ENCODE measurements at regions not wholly inside any gene's neighbourhood (a gene's known extent, or its start where the extent isn't known, plus 50 kb on each side); places are given as distances from the start of the nearest gene placed in this dataset.
"Not testable (repeated sequence)": the region's sequence is repeated elsewhere in the genome, so short reads cannot be mapped to it uniquely, and the experiment has no call there.

DNA sequence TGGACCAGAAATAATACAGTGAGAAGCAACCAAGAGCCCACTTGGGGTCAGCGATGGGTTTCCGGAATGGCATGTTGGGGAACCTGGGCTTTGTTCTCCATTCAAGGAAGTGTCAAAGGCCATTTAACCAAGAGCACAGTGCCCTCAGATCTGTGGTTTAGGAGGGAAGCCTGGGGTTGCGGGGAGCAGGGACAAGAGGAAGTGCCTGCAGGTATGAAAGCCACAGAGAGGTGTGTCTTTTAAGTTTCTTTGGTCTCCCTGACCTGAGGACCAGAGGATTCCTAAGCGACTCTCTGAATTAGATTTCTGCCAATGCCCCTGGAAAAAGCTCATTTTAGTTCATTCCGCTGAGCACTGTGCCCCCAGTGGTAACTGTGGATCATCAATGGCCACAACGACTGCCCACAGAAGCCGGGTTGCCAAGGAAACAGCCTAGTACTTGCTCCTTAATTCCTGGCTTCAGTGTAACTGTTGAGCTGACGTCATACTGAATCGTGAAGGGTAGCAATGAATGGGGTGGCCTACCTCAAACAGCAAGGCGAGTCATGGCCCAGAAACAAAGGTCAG lies 107.3 kb upstream of the SPIN1 start:
- no peak for DNase-seq

DNA sequence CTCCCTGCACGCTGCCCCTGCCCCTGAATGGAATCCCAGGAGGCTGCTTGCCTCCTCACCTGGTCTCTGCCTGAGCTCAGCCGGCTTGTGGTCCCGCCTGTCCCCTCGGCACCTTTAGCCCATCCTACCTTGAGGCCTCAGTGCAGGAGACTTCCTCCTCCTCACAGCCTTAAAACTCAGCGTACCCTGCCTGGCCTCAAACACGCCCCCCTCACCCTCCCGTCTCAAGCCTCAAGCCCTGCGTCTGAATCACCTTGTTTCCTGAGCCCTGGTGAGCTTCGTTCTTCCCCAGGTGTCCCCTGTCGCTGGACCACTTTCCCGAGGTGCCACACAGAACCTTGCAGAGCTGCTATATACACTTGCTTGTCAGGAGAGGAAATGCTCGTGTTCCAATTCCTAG lies 110.2 kb upstream of the SPIN1 start:
- DNase-seq = no peak

DNA sequence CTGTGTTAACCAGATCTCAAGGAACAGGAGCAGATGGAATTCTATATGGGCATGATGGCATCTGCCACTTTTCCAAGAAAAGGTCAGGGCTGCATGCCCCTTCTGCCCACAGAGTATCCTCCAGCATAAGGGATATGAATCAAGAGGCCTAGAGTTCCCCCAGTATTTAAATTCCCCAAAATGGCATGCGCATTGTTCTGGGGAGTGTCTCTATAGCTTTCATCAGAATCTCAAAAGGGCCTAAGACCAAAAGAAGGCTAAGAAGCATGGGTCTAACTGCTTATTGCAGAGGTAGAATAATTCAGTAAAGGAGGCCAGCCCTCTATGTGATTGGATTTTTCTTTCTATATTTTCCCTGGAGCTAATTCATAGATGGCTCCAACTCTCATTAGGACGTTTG lies 114.2 kb upstream of the SPIN1 start:
- DNase-seq = no peak

DNA sequence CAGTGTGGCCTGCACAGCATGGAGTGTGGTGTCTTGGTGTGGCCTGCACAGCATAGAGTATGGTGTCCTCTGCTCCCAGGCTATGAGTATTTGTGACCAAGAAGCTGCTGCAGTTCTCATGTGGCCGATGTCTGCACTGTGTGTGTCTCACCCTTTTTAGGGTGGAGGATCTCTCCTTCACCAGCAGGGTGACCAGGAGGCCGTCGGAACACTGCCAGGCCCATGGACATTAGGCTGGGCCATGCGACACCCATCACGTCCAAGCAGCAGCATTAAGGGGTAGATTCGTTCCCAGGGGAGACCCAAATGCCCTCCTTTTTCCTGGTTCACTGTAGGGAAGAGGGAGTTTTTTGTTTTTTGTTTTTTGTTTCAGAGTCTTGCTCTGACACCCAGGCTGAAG lies 115.3 kb upstream of the SPIN1 start:
- DNase-seq = no peak

DNA sequence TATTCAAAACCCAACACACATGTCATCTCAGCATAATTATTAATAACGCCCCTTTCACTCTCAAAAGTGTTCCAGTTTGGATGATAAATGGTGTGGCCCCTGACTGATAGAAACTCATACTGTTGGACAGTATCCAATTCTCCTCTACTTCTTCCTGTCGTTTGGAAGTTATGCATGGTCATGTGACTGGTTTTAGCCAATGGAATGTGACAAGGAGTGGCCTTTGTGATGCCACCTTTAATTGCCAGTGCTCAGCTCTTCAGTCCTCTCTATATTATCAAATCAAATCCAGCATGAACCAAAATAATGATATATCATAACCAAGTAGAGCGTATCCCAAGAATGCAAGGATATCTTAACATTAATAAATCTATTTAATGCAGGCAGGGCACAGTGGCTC lies 117.8 kb upstream of the SPIN1 start:
- no peak for DNase-seq

DNA sequence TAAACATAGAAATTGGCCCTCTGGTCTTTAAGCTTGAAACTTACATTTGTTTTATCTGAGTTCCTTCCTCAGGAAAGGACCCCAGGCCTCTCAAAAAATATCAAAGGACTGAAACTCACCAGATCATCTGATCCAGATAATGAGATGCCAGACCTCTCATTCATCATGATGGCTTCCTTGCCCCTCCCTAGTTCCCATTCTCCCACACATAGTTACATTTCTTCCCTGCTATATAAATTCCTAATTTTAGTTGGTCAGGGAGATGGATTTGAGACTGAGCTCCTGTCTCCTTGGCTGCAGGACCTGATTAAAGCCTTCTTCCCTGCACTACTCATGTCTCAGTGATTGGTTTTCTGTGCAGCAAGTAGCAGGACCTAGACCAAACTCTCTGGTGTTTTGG lies 119.4 kb upstream of the SPIN1 start:
- DNase-seq = no peak

DNA sequence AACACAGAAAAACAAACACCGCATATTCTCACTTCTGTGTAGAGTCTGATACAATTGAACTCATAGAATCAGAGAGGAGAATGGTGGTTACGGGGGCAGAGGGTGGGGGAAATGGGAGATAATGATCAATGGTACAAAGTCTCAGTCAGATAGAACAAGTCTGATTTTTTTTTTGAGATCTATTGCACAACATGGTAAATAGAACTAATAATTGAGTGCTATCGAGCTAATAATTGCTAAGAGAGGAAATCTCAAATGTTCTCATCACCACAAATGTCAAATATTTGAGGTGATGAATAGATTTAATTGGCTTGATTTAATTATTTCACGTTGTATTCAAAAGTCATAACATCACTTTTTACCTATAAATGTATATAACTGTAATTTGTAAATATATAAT lies 121.0 kb upstream of the SPIN1 start:
- no peak for DNase-seq

DNA sequence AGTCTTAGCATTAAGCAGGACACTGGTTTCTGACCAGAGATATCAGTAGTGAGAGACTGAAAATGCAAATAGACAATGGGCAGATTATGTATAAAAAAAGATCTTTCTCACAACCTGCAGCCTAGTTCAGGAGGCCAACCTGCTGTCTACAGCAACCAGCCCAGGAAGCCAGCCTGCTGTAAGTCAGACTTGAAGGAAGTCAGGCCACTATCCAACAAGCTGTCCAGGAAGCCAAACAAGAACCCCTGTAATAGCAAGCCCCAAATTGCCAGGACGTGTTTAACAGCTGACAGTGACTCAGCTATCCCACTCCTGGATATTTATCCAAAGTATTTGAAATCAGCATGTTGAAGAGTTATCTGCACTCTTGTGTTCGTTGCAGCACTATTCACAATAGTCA lies 121.8 kb upstream of the SPIN1 start:
- no peak for DNase-seq

DNA sequence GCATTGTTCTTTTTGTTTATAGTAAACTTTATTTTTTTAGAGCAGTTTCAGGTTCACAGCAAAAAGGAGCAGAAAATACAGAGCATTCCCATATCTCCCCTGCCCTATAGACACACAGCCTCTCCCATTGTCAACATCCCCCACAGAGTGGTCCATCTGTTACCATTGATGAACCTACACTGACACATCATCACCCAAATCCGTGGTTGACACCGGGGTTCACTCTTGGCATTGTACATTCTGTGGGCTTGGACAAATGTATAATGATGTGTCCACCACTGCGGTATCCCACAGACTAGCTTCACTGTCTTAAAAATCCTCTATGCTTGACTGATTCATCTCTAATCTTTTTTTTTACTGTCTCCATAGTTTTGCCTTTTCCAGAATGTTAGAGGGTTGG lies 120.7 kb upstream of the SPATA31C2 start:
- DNase-seq = no peak

DNA sequence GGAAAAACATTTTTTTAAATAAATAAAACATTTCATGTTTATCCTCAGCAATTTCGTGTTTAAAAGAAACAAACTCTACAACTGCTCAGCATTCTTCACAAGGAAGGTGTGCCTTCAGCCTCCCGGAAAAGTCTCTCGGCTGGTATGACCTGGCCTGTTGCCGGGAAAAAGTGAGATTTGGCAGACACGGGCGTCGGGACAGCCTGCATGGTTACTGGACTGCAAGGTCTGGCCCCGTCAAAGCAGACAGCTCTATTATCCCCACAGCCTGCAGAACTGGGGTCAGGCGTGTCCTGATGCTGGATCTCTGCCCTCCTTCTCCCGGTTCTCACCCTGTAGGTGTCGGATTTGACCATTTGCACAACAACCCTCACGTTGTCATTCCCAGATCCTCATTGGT lies 120.3 kb upstream of the SPATA31C2 start:
- no peak for DNase-seq

DNA sequence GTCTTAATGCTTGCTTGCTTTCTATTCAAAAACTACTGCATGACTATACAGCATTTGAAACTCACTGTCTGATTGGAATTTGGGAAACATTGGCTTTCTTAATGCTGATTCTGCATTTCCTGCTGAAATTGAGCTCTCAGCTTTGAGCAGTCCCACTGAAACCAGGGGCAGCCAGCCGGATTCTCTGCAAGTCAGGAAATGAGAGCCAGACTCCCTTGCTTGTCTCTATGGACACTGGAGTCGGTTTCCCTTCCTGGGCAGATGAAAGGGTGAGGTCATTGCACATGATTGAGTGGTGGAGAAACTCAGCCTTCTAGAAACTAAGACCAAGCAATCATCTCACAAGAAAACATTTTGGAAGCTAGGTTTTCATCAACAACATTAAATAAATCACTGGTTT lies 119.7 kb upstream of the SPATA31C2 start:
- no peak for DNase-seq

DNA sequence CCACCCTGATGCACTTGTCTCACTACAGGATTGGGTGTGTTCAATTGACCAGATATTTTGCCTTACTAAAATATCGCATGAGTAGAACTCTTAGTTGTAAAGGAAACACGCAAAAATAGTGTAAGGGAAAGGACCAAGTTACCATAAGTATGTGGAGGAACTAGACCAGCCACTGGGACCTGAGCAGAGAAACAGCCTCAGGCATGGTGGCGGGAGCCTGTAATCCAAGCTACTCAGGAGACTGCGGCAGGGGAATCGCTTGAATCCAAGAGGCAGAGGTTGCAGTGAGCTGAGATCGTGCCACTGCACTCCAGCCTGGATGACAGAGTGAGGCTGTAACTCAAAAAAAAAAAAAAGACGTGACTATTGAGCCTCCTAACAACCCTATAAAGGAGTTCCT lies 117.9 kb upstream of the SPATA31C2 start:
- DNase-seq = no peak

DNA sequence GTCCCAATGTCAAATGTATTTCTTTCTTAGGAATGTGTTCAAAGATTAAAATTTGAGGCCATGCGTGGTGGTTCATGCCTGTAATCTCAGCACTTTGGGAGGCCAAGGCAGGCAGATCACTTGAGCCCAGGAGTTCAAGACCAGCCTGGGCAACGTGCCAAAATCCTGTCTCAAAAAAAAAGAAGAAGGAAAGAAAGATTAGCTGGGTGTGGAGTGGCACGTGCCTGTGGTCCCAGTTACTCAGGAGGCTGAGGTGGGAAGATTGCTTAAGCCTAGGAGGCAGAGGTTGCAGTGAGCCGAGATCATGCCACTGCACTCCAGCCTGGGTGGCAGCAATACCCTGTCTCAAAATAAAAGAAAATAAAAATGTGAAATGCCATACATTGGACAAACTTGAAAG lies 117.5 kb upstream of the SPATA31C2 start:
- DNase-seq = not testable (repeated sequence)

DNA sequence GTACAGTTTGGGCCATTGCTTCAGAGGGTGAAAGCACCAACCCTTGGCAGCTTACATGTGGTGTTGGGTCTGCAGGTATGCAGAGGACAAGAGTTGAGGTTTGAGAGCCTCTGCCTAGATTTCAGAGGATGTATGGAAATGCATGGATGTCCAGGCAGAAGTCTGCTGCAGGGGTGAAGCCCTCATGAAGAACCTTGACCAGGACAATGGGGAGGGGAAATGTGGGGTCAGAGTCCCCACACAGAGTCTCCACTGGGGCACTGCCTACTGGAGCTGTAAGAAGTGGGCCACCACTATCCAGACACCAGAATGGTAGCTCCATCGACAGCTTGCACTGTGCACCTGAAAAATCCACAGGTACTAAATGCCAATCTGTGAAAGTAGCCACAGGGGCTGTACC lies 113.6 kb upstream of the SPATA31C2 start:
- DNase-seq = no peak

DNA sequence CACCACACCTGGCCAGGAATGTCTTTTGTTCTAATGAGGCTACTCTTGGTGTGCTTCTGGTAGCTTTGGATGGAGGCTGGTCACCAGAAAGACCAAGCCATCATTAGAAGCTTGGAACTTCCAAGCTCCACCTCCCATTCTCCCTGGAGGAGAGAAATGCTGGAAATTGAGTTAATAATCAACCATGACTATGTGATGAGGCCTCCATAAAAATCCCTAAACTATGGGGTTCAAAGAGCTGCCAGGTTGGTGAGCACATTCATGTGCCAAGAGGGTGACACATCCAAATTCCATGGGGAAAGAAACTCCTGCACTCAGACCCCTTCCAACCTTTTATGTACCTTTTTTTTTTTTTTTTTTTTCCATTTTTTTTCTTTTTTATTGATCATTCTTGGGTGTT lies 105.5 kb upstream of the SPATA31C2 start:
- no peak for DNase-seq

DNA sequence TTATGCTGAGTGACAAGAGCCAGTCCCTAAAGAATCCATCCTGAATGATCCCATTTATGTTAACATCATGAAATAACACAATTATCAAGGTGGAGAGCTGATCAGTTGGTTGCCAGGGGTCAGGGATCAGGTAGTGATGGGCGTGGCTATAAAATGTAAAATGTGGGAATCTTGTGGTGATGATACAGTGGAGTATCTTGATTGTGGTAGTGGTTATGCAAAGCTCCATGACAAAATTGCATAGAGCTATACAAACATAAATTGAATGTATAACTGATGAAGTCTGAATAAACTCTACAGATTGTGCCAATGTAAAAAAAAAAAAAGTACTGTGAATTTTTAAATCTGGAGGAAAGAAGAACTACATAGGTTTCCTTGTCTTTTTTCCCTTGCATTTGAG lies 104.6 kb upstream of the SPATA31C2 start:
- DNase-seq = no peak

DNA sequence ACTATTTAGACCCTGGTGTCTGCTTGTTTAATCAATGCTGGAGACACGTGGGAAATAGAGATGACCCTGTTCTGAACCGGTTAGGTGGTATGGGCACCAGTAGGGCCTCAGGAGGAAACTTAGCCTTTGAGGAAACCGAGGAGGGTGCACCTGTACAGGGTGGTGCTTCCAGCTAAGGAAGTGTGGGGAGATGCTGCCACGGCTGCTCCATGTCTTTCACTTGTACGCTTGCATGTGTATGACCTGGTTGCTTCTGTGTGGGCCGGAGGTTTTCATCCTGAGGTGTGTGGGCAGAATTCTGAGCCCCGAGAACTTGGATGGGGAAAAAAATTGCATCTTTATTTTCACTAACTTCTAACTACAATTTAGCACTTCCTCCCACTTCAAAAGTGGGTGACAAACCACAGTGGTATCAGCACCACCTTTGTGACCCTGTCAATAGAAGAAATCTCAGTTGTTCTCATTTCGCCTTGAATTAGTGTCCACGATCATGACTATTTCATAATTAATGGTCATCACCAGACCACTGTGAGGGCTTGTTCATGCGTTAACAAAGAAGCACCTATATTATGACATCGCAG lies 99.8 kb upstream of the SPATA31C2 start:
- no peak for DNase-seq

DNA sequence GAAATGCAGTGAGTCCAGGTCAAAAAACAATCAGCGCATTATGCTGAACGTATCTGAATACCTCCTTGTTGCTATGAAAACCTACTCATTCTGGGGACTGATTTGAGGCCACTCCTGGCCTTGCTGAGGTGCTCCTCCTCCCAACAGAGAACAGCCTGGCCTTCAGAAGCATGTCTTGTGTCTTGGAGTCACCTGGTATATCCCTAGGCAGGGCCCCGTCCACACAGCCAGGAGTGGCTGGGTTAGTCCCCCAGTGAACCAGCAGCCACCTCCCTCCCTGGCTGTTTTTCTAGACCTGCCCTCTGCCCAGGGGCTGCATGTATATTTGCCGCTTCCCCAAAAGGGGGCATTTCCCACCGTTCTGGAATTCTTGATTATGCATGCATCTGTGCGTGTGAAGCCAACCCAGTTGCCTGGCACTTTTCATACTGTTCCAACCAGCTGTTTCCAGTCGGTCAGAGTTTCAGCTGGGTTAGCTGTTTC lies 99.2 kb upstream of the SPATA31C2 start:
- no peak for DNase-seq

DNA sequence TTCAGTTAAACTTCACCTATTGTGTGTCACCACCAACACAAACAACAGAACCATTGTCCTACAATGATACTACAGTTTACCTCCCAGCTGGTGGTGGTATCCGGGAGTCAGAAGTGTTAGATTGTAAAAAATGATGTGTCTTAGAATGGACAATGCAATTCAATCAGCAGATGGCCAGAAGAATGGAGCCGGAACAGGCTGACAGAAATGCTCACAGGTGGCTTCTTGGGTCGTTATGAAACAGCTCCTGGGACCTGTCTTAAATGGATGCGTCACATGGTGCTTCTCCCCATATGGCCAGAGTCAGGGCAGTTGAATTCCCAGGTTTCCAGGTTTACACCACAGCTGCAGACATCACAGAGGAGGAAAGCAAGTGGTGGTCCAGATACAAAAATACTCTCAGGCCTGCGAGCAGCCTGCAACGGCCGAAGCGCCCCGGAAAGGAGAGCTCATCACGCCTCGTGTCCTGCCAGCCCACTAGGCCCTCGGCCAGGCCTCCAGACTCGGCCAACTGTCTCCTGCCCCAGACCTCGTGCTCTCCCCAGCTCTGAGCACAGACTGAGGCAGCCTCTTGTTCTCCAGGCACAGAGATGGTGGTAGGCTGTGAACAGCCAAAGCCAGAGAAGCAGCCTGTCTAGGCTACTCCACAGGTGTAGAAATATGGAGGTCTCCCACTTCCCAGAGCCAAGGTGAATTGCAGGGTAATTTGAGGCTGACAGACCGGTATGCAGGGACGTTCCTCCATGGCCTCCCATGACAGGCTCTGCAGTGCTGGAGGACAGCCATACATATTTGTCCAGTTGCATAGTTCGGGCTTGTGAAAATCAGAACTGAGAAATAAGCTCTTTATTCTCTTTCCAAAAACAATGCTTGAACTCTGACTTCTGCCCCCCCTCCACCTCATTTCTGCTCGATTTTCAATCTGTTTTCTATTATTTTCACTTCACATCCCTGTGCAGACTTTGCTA lies 98.5 kb upstream of the SPATA31C2 start:
- no peak for DNase-seq

DNA sequence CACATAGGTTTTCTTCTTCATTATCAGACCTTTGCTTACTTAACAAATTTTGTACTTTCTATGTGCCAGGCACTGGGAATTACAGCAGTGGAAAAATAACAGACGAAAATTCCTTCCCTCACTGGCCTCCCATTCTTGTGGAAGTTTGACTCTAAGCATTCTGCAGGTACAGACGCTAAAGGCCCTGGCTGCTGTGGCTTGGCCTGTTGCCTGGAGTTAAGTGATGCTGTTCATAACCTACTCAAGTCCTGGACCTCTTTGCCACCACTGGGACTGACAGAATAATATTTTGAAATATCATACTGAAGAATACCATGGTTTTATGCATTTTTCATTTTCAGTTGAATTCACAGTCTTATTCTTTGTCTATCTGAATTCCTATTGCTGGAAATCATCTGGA lies 97.3 kb upstream of the SPATA31C2 start:
- no peak for DNase-seq

DNA sequence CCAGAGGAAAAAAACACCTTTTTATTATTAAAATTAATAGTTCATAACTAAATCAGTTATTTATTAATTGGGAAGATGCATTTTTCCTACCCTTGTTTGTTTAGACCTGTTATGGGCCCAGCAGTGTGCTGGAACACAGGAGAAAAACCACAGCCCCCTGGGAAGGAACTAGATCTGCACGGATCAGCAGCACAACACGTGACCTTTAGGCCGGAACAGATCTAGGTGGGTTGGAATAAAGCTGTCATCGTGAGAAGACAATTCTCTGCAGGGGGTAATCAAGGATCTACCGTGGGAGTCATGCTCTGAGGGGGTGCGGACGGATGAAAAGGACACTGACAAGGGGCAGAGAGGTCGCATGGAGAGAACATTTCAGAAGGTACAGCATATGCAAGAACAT lies 95.8 kb upstream of the SPATA31C2 start:
- DNase-seq = no peak

DNA sequence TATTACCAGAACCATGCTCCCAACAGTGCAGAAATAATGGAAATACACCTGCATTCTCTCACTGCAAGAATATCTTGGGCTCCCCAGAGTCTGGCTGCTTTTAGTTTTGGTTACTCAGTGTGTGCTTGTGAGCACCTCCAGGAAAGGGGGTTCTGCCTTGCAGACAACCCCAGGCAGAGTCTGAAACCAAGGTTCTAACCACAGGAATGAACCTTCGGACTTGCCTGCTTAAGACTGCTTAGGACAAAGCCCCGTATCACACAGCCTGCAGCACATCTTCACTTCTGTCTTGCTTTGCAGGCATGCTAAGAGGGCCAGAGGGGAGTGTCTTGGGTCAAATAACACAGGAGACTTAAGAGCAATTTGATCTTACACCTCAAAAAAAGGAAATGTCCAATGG lies 94.8 kb upstream of the SPATA31C2 start:
- DNase-seq = no peak

DNA sequence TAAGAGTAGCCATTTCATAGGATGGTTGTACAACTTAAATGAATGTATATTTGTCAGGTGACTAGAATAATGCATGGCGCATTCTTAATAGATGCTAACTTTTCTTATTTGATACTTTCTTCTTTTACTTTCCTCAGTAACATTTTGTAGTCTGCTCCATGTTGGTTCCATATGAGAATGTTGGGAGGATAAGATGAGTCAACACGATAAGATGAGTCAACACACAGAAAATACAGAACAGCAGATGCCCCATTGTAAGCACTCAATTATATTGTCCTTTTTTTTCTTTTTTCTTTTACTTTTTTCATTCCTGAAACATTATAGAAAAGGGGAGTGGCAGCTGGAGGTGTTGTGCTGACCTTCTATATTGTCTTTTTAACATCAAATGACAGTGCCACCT lies 92.3 kb upstream of the SPATA31C2 start:
- no peak for DNase-seq

DNA sequence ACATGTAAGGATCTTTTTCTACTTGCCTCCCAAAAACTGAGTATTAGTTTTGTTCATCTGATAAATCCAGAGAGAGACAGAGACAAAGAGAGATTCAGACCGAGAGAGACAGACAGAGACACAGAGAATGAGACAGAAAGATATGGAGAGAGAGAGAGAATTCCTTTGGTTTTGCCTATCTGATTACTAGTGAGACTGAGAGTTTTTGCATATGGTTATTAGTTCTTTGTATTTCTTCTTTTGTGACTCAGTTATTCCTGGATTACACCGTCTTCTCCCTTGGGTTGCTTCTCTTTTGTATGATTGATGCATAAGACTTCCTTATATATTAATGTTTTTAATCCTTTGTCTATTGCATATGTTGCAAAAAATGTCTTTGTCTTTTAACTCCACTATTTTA lies 91.2 kb upstream of the SPATA31C2 start:
- DNase-seq = no peak

Data from stimulated activated CD4-positive, alpha-beta T cell treated with anti-CD3 and anti-CD28 coated beads, Interleukin-4, amount 100 ng/mL, for 1 hour (primary cell).